ELR (cell line): ENCODE measurements at regions not wholly inside any gene's neighbourhood (a gene's known extent, or its start where the extent isn't known, plus 50 kb on each side); places are given as distances from the start of the nearest gene placed in this dataset.
"Not testable (repeated sequence)": the region's sequence is repeated elsewhere in the genome, so short reads cannot be mapped to it uniquely, and the experiment has no call there.

ENCODE experiments used
- DNase-seq: peaks from one replicate; pipeline ENCODE4 v3.0.0-alpha.2; 2015; ENCODE audit warnings: low read depth

- not testable (repeated sequence) for DNase-seq
Observed at GRCh38 chr1:206362994-206363393, 107.3 kb upstream of the IKBKE start.

GRCh38 chr1:206365271-206365670 lies 105.0 kb upstream of the IKBKE start:
- peak; percentile 6 for DNase-seq

- DNase-seq: peak; percentile 25
Observed at GRCh38 chr1:206366131-206366530, 104.1 kb upstream of the IKBKE start.

- DNase-seq: not testable (repeated sequence)
Observed at GRCh38 chr1:206366772-206367171, 103.5 kb upstream of the IKBKE start.

- not testable (repeated sequence) for DNase-seq
Observed at GRCh38 chr1:206367955-206368622, 102.2 kb upstream of the IKBKE start.

- not testable (repeated sequence) for DNase-seq
Observed at GRCh38 chr1:206374725-206375124, 95.6 kb upstream of the IKBKE start.

- not testable (repeated sequence) for DNase-seq
Observed at GRCh38 chr1:206375552-206375951, 94.7 kb upstream of the IKBKE start.

GRCh38 chr1:206378506-206378905 lies 91.8 kb upstream of the IKBKE start:
- not testable (repeated sequence) for DNase-seq

- not testable (repeated sequence) for DNase-seq
Observed at GRCh38 chr1:206379245-206379644, 91.0 kb upstream of the IKBKE start.

- DNase-seq: peak; percentile 43
Observed at GRCh38 chr1:206380163-206380790, 90.0 kb upstream of the IKBKE start.

GRCh38 chr1:206380791-206381610 lies 89.3 kb upstream of the IKBKE start:
- peak; percentile 36 for DNase-seq

- peak; percentile 68 for DNase-seq
Observed at GRCh38 chr1:206384029-206384807, 86.1 kb upstream of the IKBKE start.

- not testable (repeated sequence) for DNase-seq
Observed at GRCh38 chr1:206384891-206385290, 85.4 kb upstream of the IKBKE start.

GRCh38 chr1:206387631-206388030 lies 82.6 kb upstream of the IKBKE start:
- not testable (repeated sequence) for DNase-seq

GRCh38 chr1:206391903-206392302 lies 78.4 kb upstream of the IKBKE start:
- DNase-seq: not testable (repeated sequence)

- DNase-seq: not testable (repeated sequence)
Observed at GRCh38 chr1:206397501-206397900, 72.8 kb upstream of the IKBKE start.

- DNase-seq: not testable (repeated sequence)
Observed at GRCh38 chr1:206398261-206398660, 72.0 kb upstream of the IKBKE start.

GRCh38 chr1:206403612-206404307 lies 66.5 kb upstream of the IKBKE start:
- not testable (repeated sequence) for DNase-seq

- DNase-seq: not testable (repeated sequence)
Observed at GRCh38 chr1:206404309-206405027, 65.8 kb upstream of the IKBKE start.

- DNase-seq: not testable (repeated sequence)
Observed at GRCh38 chr1:206405282-206405681, 65.0 kb upstream of the IKBKE start.
